GM23248 (cell line): ENCODE measurements at regions not wholly inside any gene's neighbourhood (a gene's known extent, or its start where the extent isn't known, plus 50 kb on each side); places are given as distances from the start of the nearest gene placed in this dataset.

Experiments used
- DNase-seq: peaks from one replicate; pipeline ENCODE4 v3.0.0-alpha.2; 2015
- H2AFZ ChIP-seq: fragments of 200-600 bp; sonication (generic); 2 replicates; pipeline ENCODE4 v1.6.1; 2016; ENCODE audit warnings: antibody characterized with exemption
- H3F3A ChIP-seq: fragments of 200-600 bp; sonication (generic); 2 replicates; pipeline ENCODE4 v1.6.1; 2016; ENCODE audit warnings: mild to moderate bottlenecking, antibody characterized with exemption, mixed run types; ENCODE audit not compliant: insufficient read depth
- H3K27ac ChIP-seq: fragments of 200-600 bp; sonication (generic); 2 replicates; pipeline ENCODE4 v1.5.1; 2016; ENCODE audit warnings: mild to moderate bottlenecking
- H3K27me3 ChIP-seq: fragments of 200-600 bp; sonication (generic); replicated peaks from 2 replicates; pipeline ENCODE4 v1.6.1; 2016; ENCODE audit warnings: mild to moderate bottlenecking; ENCODE audit not compliant: insufficient read depth
- H3K36me3 ChIP-seq: fragments of 200-600 bp; sonication (generic); 2 replicates; pipeline ENCODE4 v1.6.1; 2016; ENCODE audit warnings: low read depth, mild to moderate bottlenecking
- H3K4me1 ChIP-seq: fragments of 200-600 bp; sonication (generic); 2 replicates; pipeline ENCODE4 v1.6.1; 2016; ENCODE audit warnings: mild to moderate bottlenecking; ENCODE audit not compliant: insufficient read depth
- H3K4me2 ChIP-seq: fragments of 200-600 bp; sonication (generic); one replicate; pipeline ENCODE4 v1.6.1; 2016; ENCODE audit warnings: mild to moderate bottlenecking; ENCODE audit not compliant: unreplicated experiment
- H3K4me3 ChIP-seq: fragments of 200-600 bp; sonication (generic); 2 replicates; pipeline ENCODE4 v1.5.1; 2016; ENCODE audit warnings: mild to moderate bottlenecking
- H3K79me2 ChIP-seq: fragments of 200-600 bp; sonication (generic); 2 replicates; pipeline ENCODE4 v1.6.1; 2016; ENCODE audit warnings: mild to moderate bottlenecking; ENCODE audit not compliant: insufficient read depth
- H3K9ac ChIP-seq: fragments of 200-600 bp; sonication (generic); 2 replicates; pipeline ENCODE4 v1.6.1; 2016; ENCODE audit warnings: mild to moderate bottlenecking
- H3K9me2 ChIP-seq: fragments of 200-600 bp; sonication (generic); 2 replicates; pipeline ENCODE4 v1.6.1; 2016; ENCODE audit warnings: mixed run types, mild to moderate bottlenecking, moderate library complexity; ENCODE audit not compliant: insufficient read depth
- H3K9me3 ChIP-seq: fragments of 200-600 bp; sonication (generic); one replicate; pipeline ENCODE4 v1.6.1; 2017; ENCODE audit warnings: low read depth
- H4K20me1 ChIP-seq: fragments of 200-600 bp; sonication (generic); 2 replicates; pipeline ENCODE4 v1.6.0; 2016; ENCODE audit not compliant: insufficient read depth
- EZH2 ChIP-seq: fragments of 200-600 bp; sonication (generic); IDR thresholded peaks from 2 replicates; pipeline ENCODE4 v1.6.1; 2018; ENCODE audit warnings: antibody characterized with exemption, mild to moderate bottlenecking; ENCODE audit not compliant: insufficient read depth, poor library complexity, severe bottlenecking
- EZH2phosphoT487 ChIP-seq: fragments of 200-600 bp; sonication (generic); IDR thresholded peaks from 2 replicates; pipeline ENCODE4 v1.6.1; 2018; ENCODE audit warnings: antibody characterized with exemption, moderate library complexity, mild to moderate bottlenecking, low read depth; ENCODE audit not compliant: insufficient read depth
- WGBS, 2 experiments: methylation state at CpG; one replicate each; pipeline ENCODE4 v1.1.6; 2015 to 2017; ENCODE audit warnings: low lambda C conversion rate in 2 of 2, low coverage in 1 of 2; ENCODE audit errors: missing lambda C conversion rate in 2 of 2; 5-methylcytosine and 5-hydroxymethylcytosine counted together
- in situ Hi-C: fragments of 300-500 bp; cut with MboI; formaldehyde crosslinking; loops from 2 replicates; pipeline ENCODE4 v1.15.0; 2020

DNA sequence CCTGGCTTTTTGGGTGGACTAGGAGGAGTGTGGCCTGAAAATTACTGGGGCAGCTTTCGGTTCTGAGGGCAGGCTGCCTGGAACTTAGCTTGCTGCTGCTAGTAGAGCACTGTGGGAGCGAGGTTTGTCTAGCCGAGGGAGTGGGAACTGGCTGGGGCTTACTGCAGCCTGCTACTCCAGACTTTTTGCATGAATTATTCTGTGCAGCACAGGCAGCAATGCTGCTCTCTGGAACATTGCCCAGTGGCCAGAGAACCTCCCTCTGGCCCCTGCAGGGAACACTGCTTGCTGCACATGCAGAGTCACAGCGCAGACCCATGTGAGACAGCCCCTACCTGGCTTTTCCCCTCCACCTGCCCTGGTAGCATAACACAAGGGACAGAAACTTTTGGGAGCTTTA is 263.9 kb upstream of the SLITRK2 start:
- H3K4me1 ChIP-seq: no peaks in the 10 kb centered on the region
- no peaks in the 10 kb centered on the region for H4K20me1 ChIP-seq
- in situ Hi-C loops: no loop called here
- H3K4me2 ChIP-seq: no peak overlapping the region
- H2AFZ ChIP-seq: no peak overlapping the region
- no peaks in the 10 kb centered on the region for H3F3A ChIP-seq
- H3K36me3 ChIP-seq: no peaks in the 10 kb centered on the region
- WGBS, 2 experiments: 38% methylated on average over 4 of the region's 4 CpGs
- no peak for DNase-seq
- H3K79me2 ChIP-seq: no peaks in the 10 kb centered on the region
- no peaks in the 10 kb centered on the region for H3K27me3 ChIP-seq
- TF ChIP-seq EZH2phosphoT487 (no peak), EZH2 (no peak)
- no peaks in the 10 kb centered on the region for H3K9me2 ChIP-seq
- no peak overlapping the region for H3K27ac ChIP-seq
- no peak overlapping the region for H3K9ac ChIP-seq
- H3K4me3 ChIP-seq: no peak overlapping the region
- no peaks in the 10 kb centered on the region for H3K9me3 ChIP-seq

DNA sequence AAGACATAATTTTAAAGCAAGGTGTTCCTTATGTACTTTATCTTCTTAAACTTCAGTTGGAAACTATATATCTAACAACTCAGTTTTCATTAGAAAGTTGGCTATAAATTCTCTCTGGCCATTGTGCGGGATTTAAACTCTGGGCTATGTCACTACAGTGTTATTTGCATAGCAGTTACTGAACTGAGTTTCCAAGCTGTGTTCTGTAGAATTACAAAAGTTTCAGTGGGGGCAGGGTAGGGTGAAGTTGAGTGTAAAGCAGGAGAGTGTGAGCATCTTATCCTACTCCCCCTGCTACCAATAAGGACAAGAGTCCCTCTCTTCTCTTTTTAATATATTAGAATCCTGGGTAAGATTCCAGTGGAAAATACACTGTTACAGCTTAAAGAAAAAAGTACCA is 254.5 kb upstream of the SLITRK2 start:
- no peak for DNase-seq
- Histone ChIP-seq H3K4me2 (no peak overlapping the region), H3K9me2 (no peaks in the 10 kb centered on the region), H3K9me3 (no peaks in the 10 kb centered on the region), H2AFZ (no peak overlapping the region), H4K20me1 (no peaks in the 10 kb centered on the region), H3K4me1 (no peaks in the 10 kb centered on the region), H3K4me3 (no peak overlapping the region), H3K27ac (no peak overlapping the region), H3K27me3 (no peaks in the 10 kb centered on the region), H3K36me3 (no peaks in the 10 kb centered on the region), H3K9ac (no peak overlapping the region), H3F3A (no peaks in the 10 kb centered on the region), H3K79me2 (no peaks in the 10 kb centered on the region)
- TF ChIP-seq EZH2phosphoT487 (no peak), EZH2 (no peak)
- WGBS, 2 experiments: 6 to 17% methylated on average over 1 of the region's 1 CpG
- in situ Hi-C loops: no loop called here

DNA sequence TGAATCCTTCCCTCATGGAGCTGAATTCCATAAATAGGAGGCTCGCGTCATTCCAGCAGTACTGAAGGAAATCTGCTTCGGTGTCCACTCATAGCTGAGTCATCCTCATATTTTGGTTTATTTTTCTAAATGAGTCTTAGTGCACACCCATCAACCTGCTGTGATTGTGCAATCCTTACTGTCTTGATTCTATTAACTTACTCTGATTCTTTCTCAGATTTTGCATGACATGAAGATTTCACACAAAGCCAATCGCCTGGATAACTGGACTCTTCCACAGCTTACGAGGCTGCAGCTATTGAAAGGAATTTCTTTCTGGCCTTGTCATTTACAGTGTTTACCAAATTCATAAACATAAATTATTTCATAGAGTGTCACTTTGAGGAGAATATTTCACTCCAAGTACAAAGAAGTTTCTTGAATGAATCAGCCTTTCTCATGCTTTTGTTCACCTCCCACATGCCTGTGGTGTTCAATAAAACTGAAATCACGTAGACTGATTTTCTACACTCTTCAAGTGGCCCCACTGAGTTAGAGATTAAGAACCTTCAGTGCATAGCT is 207.6 kb upstream of the SLITRK2 start:
- Histone ChIP-seq H3K27ac (no peak overlapping the region), H3K36me3 (no peaks in the 10 kb centered on the region), H3K9me2 (no peaks in the 10 kb centered on the region), H3K9ac (no peak overlapping the region), H3K79me2 (no peaks in the 10 kb centered on the region), H3F3A (no peaks in the 10 kb centered on the region), H3K9me3 (no peaks in the 10 kb centered on the region), H3K4me3 (no peak overlapping the region), H4K20me1 (no peaks in the 10 kb centered on the region), H3K27me3 (no peaks in the 10 kb centered on the region), H3K4me2 (no peak overlapping the region), H2AFZ (no peak overlapping the region), H3K4me1 (no peaks in the 10 kb centered on the region)
- DNase-seq: no peak
- 37 to 38% methylated on average over 6 of the region's 6 CpGs for WGBS, 2 experiments
- in situ Hi-C loops: no loop called here
- TF ChIP-seq EZH2phosphoT487 (no peak), EZH2 (no peak)

- Histone ChIP-seq H3K9me2 (no peaks in the 10 kb centered on the region), H3K4me3 (no peak overlapping the region), H3K36me3 (no peaks in the 10 kb centered on the region), H2AFZ (no peak overlapping the region), H3K79me2 (no peaks in the 10 kb centered on the region), H3K27me3 (no peaks in the 10 kb centered on the region), H3K9ac (no peak overlapping the region), H3K9me3 (no peaks in the 10 kb centered on the region), H3F3A (no peaks in the 10 kb centered on the region), H3K4me2 (no peak overlapping the region), H3K4me1 (no peaks in the 10 kb centered on the region), H3K27ac (no peak overlapping the region), H4K20me1 (no peaks in the 10 kb centered on the region)
- in situ Hi-C loops: no loop called here
- TF ChIP-seq EZH2: no peak
- TF ChIP-seq EZH2phosphoT487: no peak
- DNase-seq: no peak
- 11 to 19% methylated on average over 3 of the region's 3 CpGs for WGBS, 2 experiments
These were observed 203.7 kb upstream of the SLITRK2 start for GRCh38 chrX:145613894-145614293.

DNA sequence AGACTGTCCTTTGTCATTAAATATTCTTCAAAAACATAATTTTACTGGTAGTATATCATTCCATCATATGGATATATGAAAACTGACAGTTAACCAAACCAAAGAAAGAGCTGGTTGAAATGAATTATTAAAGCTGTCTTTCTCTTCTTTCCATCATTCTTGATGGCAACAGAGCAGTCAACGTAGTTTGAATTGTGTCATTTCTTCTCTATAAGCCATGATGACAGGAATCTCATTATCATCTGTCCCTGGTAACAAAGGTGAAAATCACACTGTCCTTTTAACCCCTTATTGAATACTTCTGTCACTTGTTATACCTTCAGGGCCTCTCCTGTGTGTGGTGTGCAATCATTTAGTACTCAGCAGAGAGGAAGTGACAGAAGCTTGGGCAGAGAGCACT is 197.0 kb upstream of the SLITRK2 start:
- H3K36me3 ChIP-seq: no peaks in the 10 kb centered on the region
- no peaks in the 10 kb centered on the region for H3K4me1 ChIP-seq
- WGBS, 2 experiments: 0 to 7% methylated on average over 1 of the region's 1 CpG
- no peak overlapping the region for H3K4me2 ChIP-seq
- H4K20me1 ChIP-seq: no peaks in the 10 kb centered on the region
- H3F3A ChIP-seq: no peaks in the 10 kb centered on the region
- no peak overlapping the region for H3K9ac ChIP-seq
- no peak overlapping the region for H3K27ac ChIP-seq
- no peak overlapping the region for H2AFZ ChIP-seq
- H3K9me2 ChIP-seq: no peaks in the 10 kb centered on the region
- in situ Hi-C loops: no loop called here
- H3K9me3 ChIP-seq: no peaks in the 10 kb centered on the region
- H3K27me3 ChIP-seq: no peaks in the 10 kb centered on the region
- DNase-seq: no peak
- H3K79me2 ChIP-seq: no peaks in the 10 kb centered on the region
- no peak for TF ChIP-seq EZH2phosphoT487
- no peak overlapping the region for H3K4me3 ChIP-seq
